ENCODE measurements at regions not wholly inside any gene's neighbourhood (a gene's known extent, or its start where the extent isn't known, plus 50 kb on each side); places are given as distances from the start of the nearest gene placed in this dataset.

DNA sequence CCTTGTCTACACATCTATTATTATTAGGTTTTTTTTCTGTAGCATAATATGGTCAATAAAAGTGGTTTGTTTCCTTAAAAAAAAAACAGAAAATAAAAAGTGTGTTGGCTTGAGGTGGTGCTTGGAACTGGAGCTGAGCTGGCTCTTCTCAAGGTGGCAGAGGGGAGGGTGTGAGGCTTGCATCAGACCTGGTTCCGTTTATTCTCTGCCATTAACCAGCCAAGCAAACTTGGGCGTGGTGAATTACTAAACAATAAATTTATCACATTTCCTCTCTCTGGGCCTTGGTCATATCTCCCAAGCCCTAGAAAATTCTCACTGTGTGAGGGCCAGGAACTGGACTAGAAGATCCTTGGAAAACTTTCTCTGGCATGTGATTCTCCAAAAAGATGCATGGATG, 427.5 kb upstream of the MKI67 start:
- no peak for DNase-seq (ENCODE audit: low read depth, low spot score)

DNA sequence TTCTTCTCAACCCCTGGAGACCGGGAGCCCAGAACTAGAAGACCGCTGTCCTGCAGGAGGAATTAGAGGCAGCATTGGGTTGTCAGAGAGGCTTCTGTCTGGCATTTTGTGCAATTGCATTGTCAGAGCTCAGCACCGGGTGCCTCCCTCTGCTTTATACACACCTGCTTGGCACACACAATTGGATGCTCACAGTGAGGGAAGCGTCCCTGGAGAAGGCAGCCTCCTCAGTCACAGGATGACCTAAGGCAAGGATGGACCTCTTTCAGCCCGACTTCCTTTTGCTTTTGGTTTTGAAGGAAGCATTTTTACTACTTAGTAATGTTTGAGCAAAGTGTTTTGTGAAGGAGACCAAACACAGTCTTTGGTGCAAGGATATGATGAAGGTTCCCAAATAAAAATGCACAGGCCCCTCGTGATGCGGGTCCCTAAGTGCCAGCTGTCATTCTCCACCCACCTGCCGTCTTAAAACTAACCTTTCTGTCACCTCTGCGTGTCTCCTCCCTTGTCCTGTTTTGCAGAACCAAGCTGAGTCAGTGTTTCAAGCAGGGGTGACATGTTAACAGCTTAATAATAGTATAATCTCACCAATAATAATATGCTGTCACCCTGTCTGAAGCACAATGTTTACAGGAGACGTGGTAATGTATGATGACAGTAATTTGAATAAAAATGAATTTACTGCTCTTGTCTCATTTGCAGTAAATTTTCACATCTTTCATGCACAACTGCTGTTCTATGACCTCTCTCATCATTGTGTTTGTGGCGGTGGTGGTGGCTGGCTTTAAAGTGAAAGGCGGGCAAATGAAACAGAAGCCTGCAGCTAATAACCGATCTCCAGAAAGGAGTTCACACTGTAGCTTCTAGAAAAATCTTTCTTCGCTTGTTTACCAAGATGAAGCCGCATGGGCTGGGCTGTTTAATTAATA, 430.2 kb upstream of the MKI67 start:
- no peak for DNase-seq (ENCODE audit: low read depth, low spot score)

DNA sequence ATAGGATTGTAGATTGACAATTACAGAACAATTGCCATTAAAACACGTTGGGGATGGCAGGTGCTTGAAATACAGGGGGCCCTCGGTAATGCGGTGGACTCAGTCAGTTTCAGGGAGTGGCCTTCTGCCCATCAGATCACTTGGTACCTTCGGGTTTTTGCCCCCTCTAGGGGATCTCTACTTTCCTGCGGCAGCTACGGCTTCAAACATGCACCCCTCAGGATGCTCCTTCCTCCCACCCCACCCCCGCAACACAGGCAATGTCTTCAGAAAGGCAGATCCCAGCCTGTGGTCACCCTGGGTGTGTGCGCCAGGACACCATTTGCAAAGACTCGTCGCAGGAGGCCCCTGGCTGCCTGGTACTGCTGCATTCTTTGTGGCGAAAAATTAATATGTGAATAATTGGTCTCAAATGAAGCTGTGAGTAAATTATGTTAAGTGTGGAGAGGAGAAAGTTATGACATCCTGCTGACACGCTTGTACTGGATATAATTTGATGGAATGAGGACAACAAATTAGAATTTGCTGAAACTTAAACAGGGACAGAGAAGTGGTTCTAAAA, 431.0 kb upstream of the MKI67 start:
- no peak for DNase-seq (ENCODE audit: low read depth, low spot score)

DNA sequence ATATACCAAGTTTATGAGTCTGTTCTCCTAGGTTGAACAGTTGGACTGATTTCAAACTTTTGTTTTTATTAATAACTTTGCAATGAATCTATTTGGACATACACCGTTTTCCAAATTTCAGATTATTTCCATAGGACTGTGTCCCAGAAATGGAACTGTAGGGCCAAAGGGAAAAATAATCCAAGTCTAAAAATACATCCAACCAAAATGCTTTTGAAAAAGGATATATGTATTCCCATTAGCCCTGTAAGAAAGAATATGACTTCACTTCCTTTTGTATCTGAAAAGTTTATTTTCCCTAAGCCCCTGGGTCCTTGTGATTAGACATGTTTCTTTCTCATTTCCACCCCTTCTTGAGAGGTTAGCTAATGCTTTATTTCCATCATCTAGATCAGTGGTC, 434.2 kb upstream of the MKI67 start:
- no peak for DNase-seq (ENCODE audit: low read depth, low spot score)

DNA sequence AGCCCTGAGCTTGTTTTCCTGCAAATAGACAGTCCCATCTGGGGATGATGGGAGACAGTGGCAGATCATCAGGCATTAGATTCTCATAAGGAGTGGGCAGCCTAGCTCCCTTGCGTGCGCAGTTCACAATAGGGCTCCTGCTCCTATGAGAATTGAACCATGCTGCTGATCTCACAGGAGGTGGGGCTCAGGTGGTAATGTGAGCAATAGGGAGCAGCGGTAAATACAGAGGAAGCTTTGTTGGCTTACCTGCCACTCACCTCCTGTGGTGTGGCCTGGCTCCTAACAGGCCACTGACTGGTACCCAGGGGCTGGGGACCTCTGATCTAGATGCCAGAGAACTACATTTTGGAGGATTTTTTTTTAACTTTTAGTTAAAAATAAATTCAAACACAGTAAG, 434.8 kb upstream of the MKI67 start:
- DNase-seq (ENCODE audit: low read depth, low spot score): no peak

GRCh38 chr10:128563387-128563786, 437.2 kb upstream of the MKI67 start:
- no peak for DNase-seq (ENCODE audit: low read depth, low spot score)

- DNase-seq (ENCODE audit: low read depth, low spot score): no peak
Observed at GRCh38 chr10:128563904-128564303, 437.7 kb upstream of the MKI67 start.

DNA sequence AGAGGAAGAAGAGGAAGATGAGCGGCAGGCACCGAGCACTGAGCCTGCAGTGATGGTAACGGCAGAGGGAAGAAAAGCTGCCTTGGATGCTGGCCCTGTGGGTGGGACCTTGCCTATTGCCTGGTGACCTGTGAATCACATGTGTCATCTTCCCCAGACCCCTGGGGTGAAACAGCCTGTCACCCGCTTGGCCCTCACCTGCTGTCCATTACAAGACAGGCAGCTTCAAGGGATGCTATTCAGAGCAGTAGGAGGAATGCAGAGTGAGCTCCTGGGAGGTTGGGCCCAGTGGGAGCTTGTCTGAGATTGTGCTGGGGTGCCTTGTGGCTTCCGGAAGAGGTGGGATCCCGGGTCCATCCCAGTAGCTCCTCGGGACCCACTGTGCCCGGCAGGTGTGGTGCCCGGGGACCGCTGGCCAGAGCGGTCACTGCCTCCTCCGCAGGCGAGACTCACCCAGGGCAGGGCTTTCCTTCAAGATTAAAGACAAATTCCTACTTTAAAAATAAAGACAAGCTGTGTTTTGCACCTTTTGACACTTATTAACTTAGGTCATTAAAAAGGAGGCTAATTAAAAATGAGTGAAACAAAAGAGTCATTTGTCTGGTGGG, 440.2 kb upstream of the MKI67 start:
- no peak for DNase-seq (ENCODE audit: low read depth, low spot score)

DNA sequence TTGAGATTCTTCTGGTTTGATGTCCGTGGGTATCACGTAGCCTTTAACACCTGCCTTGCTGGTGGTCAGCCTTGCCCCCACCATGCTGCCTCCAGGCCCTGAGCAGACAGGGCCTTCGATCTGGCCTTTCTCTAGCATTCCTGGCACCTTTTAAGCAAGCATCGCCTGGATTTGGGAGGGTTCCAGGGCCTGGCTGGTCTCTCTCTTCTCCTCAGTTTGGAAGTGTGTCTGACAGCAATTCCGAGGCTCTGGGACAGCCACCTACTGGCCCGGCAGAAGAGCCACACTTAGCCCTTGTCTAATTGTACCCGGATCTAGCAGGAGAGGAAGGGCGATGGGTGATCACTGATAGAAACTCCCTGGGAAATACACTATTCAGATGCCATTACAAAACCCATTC, 441.3 kb upstream of the MKI67 start:
- DNase-seq (ENCODE audit: low read depth, low spot score): no peak

DNA sequence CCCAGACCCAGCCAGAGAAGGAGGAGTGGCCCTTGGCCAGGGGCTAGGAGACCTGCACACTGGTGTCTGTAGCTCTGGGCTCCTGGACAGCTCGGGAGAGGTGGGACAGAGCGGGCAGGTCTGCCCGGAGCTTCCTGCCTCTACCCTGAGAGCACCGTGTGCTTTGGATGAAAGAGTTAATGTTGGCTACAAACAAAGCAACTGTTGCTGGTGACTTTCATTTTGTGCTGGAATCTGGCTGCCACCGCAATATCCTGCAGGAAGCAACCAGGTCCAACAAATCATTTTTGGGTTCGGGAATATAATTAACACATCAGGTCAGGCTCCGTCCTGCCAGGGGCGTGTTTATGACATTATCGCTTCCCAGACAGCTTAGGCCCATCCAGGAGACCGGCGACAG, 441.8 kb upstream of the MKI67 start:
- no peak for DNase-seq (ENCODE audit: low read depth, low spot score)

GRCh38 chr10:128568491-128568890, 442.3 kb upstream of the MKI67 start:
- no peak for DNase-seq (ENCODE audit: low read depth, low spot score)

GRCh38 chr10:128568990-128569945, 443.0 kb upstream of the MKI67 start:
- no peak for DNase-seq (ENCODE audit: low read depth, low spot score)

GRCh38 chr10:128570319-128570995, 444.2 kb upstream of the MKI67 start:
- no peak for DNase-seq (ENCODE audit: low read depth, low spot score)

DNA sequence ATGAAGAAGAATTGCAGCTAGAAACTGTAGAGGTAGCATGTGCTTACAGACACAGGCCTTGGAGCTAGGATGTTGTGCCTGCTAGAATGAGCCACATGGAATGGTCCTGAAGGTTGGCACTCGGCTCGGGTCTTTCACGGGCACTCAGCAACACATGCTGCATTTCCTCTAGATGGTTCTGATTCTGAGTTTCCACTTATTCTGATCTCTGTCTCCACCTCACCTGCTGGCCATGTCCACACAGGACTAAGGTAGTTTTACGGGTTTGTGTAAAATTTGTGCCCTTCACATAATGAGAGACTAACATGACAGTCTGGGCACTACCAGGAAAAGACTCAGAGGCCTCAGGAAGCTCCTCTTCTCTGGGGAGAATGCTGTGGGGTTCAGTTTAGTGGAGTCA, 444.8 kb upstream of the MKI67 start:
- DNase-seq (ENCODE audit: low read depth, low spot score): no peak

DNA sequence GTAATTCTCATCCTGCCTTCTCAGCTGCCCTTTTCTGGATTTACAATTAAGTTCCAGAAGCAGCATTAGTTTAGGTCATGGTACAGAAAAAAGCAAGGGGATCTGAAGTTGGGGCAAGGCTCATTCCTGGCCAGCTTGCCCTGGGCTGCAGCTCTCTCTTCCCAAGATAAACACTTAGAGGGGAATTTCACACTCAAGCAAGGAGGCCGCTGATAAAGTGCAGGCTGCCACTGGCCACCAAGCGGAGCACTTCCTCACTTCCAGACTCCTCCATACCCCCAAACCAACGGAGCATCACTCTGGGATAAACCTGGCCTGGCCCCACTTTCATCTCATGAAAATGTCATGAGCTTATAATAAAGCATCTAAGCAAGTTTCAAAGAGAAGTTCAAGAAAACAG, 445.5 kb upstream of the MKI67 start:
- DNase-seq (ENCODE audit: low read depth, low spot score): no peak

DNA sequence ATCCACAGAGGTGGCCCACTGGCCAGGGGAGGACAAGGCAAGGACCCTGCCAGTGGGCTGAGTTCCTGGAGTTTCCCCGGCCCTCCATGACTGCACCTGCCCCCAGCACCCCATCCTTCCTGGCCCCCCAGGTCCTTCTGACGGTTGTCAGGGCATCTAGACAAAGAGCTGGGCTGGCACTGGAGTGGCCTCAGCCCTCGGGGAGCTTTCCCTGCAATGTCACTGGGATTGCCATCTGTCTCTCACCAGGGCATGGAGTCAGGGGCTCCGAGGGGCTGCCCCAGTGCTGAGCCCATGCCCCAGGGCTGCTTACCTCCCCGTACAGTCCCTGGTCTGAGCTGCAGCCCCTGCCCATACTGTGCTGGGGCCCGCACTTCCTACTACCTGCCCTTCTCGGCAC, 446.5 kb upstream of the MKI67 start:
- no peak for DNase-seq (ENCODE audit: low read depth, low spot score)

DNA sequence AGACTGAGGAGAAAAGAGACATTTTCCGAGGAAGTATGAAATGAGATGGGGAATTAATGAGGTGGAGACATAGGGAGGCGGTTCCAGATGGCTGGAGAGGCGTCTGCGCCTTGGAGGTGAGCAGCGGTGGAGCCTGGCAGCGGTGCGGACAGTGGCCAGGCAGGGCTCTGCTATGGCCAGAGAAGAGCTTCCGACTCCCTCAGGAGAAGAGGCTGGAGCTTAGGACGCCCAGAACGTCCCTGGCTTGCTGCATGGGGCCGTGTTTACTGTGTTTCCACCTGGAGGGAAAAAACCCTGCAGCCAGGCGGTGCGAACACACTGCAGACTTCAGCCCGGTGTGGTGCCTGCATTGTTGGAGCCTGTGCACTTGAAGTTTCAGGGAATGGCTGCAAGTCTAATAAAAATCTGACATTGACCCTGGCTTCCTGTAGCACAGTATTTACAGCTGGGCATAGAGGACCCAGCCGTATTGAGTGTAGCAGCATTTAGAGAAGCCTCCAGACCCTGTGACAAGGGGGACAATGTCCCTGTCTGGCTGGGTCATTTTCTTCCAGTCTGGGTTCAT, 447.1 kb upstream of the MKI67 start:
- no peak for DNase-seq (ENCODE audit: low read depth, low spot score)

DNA sequence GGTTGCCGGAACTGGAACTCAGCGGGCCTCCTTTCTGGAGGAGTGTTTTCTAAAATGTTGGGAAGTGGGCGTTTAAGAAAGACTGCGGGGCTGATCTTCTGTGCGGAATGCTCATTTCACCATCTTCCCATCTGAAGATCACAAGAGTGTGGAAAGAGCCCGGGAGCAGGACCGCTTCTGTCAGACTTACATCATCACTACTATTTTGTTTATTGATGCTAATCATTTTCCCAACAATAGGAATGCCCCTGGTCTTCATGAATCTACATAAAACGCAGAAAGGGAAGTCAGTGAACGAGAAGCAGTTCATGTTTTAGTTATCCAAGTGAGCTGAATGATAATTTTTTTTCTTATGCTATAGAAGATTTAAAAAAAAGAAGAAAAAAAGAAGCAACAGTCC, 447.8 kb upstream of the MKI67 start:
- no peak for DNase-seq (ENCODE audit: low read depth, low spot score)

DNA sequence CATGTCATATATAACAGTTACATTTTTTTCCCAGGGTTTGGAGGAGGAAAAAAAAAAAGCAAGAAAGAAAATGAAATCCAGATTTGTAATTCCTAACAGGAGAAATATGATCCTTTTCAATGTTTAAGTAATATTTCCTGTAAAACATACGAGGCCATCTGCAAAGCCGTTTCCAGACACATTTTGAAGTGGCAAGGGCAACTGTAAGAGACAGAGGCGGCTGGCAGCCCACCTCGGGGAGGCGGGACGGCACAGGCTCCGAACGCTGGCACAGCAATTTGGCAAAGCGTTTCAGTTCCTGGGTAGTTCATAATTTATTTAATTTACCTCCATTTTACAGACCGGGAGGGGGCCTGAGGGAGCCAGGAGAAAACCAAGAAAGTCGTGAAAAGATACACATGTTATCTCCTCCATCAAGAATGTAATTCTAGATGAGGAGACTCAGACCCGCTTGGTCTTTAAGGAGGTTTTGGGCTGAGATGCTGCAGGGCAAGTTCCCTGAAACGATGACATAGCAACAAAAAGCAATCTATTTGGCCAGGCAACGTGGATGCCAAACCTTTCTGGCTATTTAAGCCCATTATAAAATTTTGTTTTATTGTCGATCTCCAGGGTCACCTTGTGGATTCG, 448.5 kb upstream of the MKI67 start:
- DNase-seq (ENCODE audit: low read depth, low spot score): no peak

DNA sequence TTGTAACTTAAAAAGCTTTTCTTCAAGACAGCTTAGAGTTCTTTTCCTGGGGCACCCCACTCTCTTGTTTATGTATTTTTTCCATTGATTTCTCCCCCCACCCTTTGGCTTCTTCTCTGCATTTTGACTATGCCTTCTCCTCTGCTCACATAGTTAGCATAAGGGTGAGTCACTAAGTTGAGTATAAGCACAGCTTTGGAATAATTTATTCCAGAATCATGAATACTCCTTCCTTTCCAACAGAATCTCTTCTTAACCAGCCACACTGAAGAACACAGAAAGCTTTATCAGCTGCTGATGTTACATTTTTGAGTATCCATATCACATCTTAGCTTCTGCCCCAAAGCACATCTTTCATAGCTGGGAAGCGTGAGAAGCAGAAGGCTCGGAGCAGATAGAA, 449.5 kb upstream of the MKI67 start:
- no peak for DNase-seq (ENCODE audit: low read depth, low spot score)
